ENCODE measurements at regions not wholly inside any gene's neighbourhood (a gene's known extent, or its start where the extent isn't known, plus 50 kb on each side); places are given as distances from the start of the nearest gene placed in this dataset.
"Not testable (repeated sequence)": the region's sequence is repeated elsewhere in the genome, so short reads cannot be mapped to it uniquely, and the experiment has no call there.

GRCh38 chr9:25282946-25283345 is 395.3 kb downstream of the TUSC1 start:
- no peak for DNase-seq (ENCODE audit: low read depth)

GRCh38 chr9:25261445-25261844 is 416.8 kb downstream of the TUSC1 start:
- DNase-seq (ENCODE audit: low read depth) = no peak

- no peak for DNase-seq (ENCODE audit: low read depth)
Measured at GRCh38 chr9:25260046-25260445, 418.2 kb downstream of the TUSC1 start.

- DNase-seq (ENCODE audit: low read depth) = no peak
Measured at GRCh38 chr9:25255216-25255615, 423.0 kb downstream of the TUSC1 start.

GRCh38 chr9:25254051-25254450 is 424.2 kb downstream of the TUSC1 start:
- no peak for DNase-seq (ENCODE audit: low read depth)

GRCh38 chr9:25241421-25241820 is 436.8 kb downstream of the TUSC1 start:
- DNase-seq (ENCODE audit: low read depth) = no peak

- DNase-seq (ENCODE audit: low read depth) = no peak
Measured at GRCh38 chr9:25226901-25227686, 451.1 kb downstream of the TUSC1 start.

GRCh38 chr9:25225938-25226760 is 452.1 kb downstream of the TUSC1 start:
- no peak for DNase-seq (ENCODE audit: low read depth)

- DNase-seq (ENCODE audit: low read depth) = no peak
Measured at GRCh38 chr9:25224996-25225395, 453.2 kb downstream of the TUSC1 start.

GRCh38 chr9:25224309-25224708 is 453.9 kb downstream of the TUSC1 start:
- no peak for DNase-seq (ENCODE audit: low read depth)

GRCh38 chr9:25212361-25212760 is 465.9 kb downstream of the TUSC1 start:
- DNase-seq (ENCODE audit: low read depth) = no peak

GRCh38 chr9:25207402-25208195 is 470.6 kb downstream of the TUSC1 start:
- DNase-seq (ENCODE audit: low read depth) = no peak

GRCh38 chr9:25206027-25206426 is 472.2 kb downstream of the TUSC1 start:
- no peak for DNase-seq (ENCODE audit: low read depth)

- DNase-seq (ENCODE audit: low read depth) = no peak
Measured at GRCh38 chr9:25205285-25205684, 473.0 kb downstream of the TUSC1 start.

GRCh38 chr9:25177858-25178257 is 500.4 kb downstream of the TUSC1 start:
- no peak for DNase-seq (ENCODE audit: low read depth)

- no peak for DNase-seq (ENCODE audit: low read depth)
Measured at GRCh38 chr9:25129537-25129936, 548.7 kb downstream of the TUSC1 start.

- DNase-seq (ENCODE audit: low read depth) = no peak
Measured at GRCh38 chr9:25121811-25122210, 556.4 kb downstream of the TUSC1 start.

GRCh38 chr9:25119041-25119440 is 559.2 kb downstream of the TUSC1 start:
- DNase-seq (ENCODE audit: low read depth) = no peak

- no peak for DNase-seq (ENCODE audit: low read depth)
Measured at GRCh38 chr9:25117791-25118190, 560.5 kb downstream of the TUSC1 start.

GRCh38 chr9:25102204-25102603 is 556.5 kb upstream of the IZUMO3 start:
- not testable (repeated sequence) for DNase-seq (ENCODE audit: low read depth)

- no peak for DNase-seq (ENCODE audit: low read depth)
Measured at GRCh38 chr9:25094518-25094917, 548.8 kb upstream of the IZUMO3 start.

- no peak for DNase-seq (ENCODE audit: low read depth)
Measured at GRCh38 chr9:25078202-25078601, 532.5 kb upstream of the IZUMO3 start.
